ENCODE measurements at regions not wholly inside any gene's neighbourhood (a gene's known extent, or its start where the extent isn't known, plus 50 kb on each side); places are given as distances from the start of the nearest gene placed in this dataset.

DNA sequence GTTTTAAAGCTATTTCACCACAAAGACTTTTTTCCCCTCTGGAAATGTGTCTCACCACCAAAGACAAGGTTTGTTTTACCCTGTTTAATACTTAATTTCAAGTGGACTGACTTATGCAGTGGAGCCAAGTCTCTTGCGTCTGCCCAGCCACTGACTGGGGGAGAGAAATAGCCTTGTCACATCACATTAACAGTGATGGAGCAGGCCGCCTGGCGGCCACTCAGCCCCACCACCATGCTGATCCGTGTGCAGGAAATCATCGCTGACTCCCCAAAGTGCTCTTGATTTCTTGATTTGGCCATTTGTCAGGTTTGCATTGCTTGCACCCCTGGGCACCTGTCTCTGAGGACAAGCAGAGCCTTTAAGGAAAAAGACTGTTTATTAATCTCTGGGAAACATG, 334.1 kb downstream of the GLRX3 start:
- Histone ChIP-seq H3K27me3 (peaks cover 0 to 8% (median 0%) of the 10 kb centered on the region in 7 donors), H3K36me3 (no peaks in the 10 kb centered on the region), H3K4me1 (no peaks in the 10 kb centered on the region), H3K27ac (no peak overlapping the region), H3K9me3 (peaks cover 0 to 28% (median 6%) of the 10 kb centered on the region in 11 donors), H3K4me3 (no peak overlapping the region)
- WGBS, 2 donors = 65 to 75% methylated on average over 5 of the region's 5 CpGs
- TF ChIP-seq, protein P1, sequence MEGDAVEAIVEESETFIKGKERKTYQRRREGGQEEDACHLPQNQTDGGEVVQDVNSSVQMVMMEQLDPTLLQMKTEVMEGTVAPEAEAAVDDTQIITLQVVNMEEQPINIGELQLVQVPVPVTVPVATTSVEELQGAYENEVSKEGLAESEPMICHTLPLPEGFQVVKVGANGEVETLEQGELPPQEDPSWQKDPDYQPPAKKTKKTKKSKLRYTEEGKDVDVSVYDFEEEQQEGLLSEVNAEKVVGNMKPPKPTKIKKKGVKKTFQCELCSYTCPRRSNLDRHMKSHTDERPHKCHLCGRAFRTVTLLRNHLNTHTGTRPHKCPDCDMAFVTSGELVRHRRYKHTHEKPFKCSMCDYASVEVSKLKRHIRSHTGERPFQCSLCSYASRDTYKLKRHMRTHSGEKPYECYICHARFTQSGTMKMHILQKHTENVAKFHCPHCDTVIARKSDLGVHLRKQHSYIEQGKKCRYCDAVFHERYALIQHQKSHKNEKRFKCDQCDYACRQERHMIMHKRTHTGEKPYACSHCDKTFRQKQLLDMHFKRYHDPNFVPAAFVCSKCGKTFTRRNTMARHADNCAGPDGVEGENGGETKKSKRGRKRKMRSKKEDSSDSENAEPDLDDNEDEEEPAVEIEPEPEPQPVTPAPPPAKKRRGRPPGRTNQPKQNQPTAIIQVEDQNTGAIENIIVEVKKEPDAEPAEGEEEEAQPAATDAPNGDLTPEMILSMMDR (IDR thresholded peaks at IDR 0.05) = no peak
- DNase-seq (no peak), ATAC-seq (no peak)
- intact Hi-C loops (cut with DNase I) = no loop called here

DNA sequence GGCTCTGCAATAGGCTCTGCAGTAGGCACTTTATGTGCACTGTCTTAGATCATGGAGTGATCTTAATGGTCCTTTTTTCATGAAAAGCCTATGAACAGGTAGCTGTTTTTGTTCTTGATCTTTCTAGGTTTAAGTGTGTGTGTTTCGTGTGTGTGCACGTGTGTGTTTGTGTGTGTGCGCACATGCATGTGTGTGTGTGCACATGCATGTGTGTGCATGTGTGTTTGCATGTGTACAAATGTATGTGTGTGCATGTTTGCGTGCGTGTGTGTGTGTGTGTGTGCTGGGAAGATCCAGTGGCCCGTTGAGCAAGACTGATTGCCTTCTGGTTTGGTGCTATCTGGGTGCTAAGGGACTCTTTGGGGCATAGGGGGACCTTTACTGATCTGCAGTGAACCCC, 334.8 kb downstream of the GLRX3 start:
- H3K27ac ChIP-seq = no peak overlapping the region

DNA sequence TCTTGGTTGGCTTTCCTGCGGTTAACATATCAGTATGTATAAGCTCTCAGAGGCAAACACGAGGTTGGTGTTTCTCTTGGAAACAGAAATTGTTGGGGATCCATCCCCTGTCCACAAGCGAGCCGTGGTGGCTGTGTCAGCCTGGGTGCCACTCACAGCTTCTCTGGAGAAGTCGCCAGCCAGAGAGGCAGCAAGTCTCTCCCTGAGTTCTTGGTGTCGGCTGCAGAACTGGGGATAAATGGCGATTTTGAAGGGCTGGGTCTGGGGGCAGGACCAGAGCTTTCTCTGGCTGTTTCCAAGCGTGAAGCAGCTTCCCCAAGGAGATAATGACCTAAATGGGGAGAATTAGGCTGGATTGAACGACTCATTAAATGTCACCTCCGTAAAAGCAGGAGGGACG, 335.3 kb downstream of the GLRX3 start:
- no peaks in the 10 kb centered on the region for H3K36me3 ChIP-seq
- intact Hi-C loops (cut with DNase I) = no loop called here
- H3K9me3 ChIP-seq = peaks cover 0 to 27% (median 6%) of the 10 kb centered on the region in 11 donors
- no peak for ATAC-seq
- no peak overlapping the region for H3K27ac ChIP-seq
- peaks cover 0 to 9% (median under 1%) of the 10 kb centered on the region in 7 donors for H3K27me3 ChIP-seq
- no peaks in the 10 kb centered on the region for H3K4me1 ChIP-seq
- TF ChIP-seq, protein P1 (IDR thresholded peaks at IDR 0.05) = no peak
- 62 to 73% methylated on average over 11 of the region's 11 CpGs for WGBS, 2 donors
- no peak overlapping the region for H3K4me3 ChIP-seq
- no peak for DNase-seq

More for the DNA sequence above, 334.8 kb downstream of the GLRX3 start:
- WGBS, 2 donors = 85 to 91% methylated on average over 6 of the region's 6 CpGs
- Histone ChIP-seq H3K27me3 (peaks cover 0 to 8% (median 0%) of the 10 kb centered on the region in 7 donors), H3K9me3 (peaks cover 0 to 28% (median 6%) of the 10 kb centered on the region in 11 donors), H3K4me3 (no peak overlapping the region), H3K36me3 (no peaks in the 10 kb centered on the region), H3K4me1 (no peaks in the 10 kb centered on the region)
- TF ChIP-seq, protein P1 (IDR thresholded peaks at IDR 0.05) = no peak
- no peak for DNase-seq
- intact Hi-C loops (cut with DNase I) = no loop called here
- ATAC-seq = no peak

DNA sequence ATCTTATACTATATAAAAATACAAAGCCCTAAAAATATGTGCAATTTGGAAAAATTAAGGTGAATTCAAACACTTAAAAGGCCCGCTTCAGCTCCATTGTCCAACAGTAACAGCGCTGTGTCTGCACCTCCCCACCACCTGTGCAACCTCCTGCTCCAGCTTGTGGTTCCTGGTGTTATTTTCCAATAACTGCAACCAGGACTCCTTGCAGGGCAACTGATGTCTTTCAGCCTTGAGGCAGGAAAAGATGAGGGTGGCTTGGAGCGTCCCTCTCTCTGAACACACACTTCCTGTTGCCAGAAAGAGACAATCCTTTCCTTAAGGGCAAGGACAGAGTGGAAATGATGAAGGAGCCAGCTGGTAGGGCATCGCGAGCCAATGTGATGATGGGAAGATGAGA, 336.0 kb downstream of the GLRX3 start:
- ATAC-seq (no peak), DNase-seq (no peak)
- no peaks in the 10 kb centered on the region for H3K36me3 ChIP-seq
- peaks cover 0 to 16% (median 4%) of the 10 kb centered on the region in 7 donors for H3K27me3 ChIP-seq
- H3K27ac ChIP-seq = no peak overlapping the region
- TF ChIP-seq, protein P1 (IDR thresholded peaks at IDR 0.05) = no peak
- H3K4me1 ChIP-seq = no peaks in the 10 kb centered on the region
- peaks cover 0 to 20% (median 6%) of the 10 kb centered on the region in 11 donors for H3K9me3 ChIP-seq
- no peak overlapping the region for H3K4me3 ChIP-seq
- intact Hi-C loops (cut with DNase I) = no loop called here
- WGBS, 2 donors = 72 to 79% methylated on average over 5 of the region's 5 CpGs
